Astrocyte (in vitro differentiated cells and primary cell): ENCODE measurements at regions not wholly inside any gene's neighbourhood (a gene's known extent, or its start where the extent isn't known, plus 50 kb on each side); places are given as distances from the start of the nearest gene placed in this dataset.

ENCODE experiments used
- DNase-seq: peaks from one replicate; pipeline ENCODE4 v3.0.0-alpha.2; 2010; ENCODE audit warnings: low read depth
- FAIRE-seq: peaks from 2 replicates; lab custom pipeline; 2011; peaks lifted over from hg19 to GRCh38; lab: Jason Lieb, UNC
- H2AFZ ChIP-seq: 2 replicates; pipeline ENCODE4 v1.6.0; 2012; ENCODE audit warnings: low read depth, low read length, inconsistent platforms
- H3K27ac ChIP-seq: 2 replicates; pipeline ENCODE4 v1.5.1; 2011; ENCODE audit warnings: low read depth, low read length, inconsistent platforms
- H3K27me3 ChIP-seq: 2 replicates; pipeline ENCODE4 v1.6.0; 2011; ENCODE audit warnings: low read length, inconsistent platforms; ENCODE audit not compliant: insufficient read depth
- H3K36me3 ChIP-seq: 2 replicates; pipeline ENCODE4 v1.5.1; 2011; ENCODE audit warnings: low read length, inconsistent platforms; ENCODE audit not compliant: insufficient read depth
- H3K4me1 ChIP-seq: 2 replicates; pipeline ENCODE4 v1.5.1; 2011; ENCODE audit warnings: low read length, inconsistent platforms; ENCODE audit not compliant: insufficient read depth
- H3K4me2 ChIP-seq: 2 replicates; pipeline ENCODE4 v1.6.0; 2012; ENCODE audit warnings: low read length, inconsistent platforms
- H3K4me3 ChIP-seq: 2 replicates; pipeline ENCODE4 v1.5.1; 2011; ENCODE audit warnings: low read depth, mild to moderate bottlenecking, low read length, inconsistent platforms; ENCODE audit not compliant: insufficient read depth
- H3K79me2 ChIP-seq: 2 replicates; pipeline ENCODE4 v1.6.0; 2012; ENCODE audit warnings: mild to moderate bottlenecking, low read length, inconsistent platforms; ENCODE audit not compliant: insufficient read depth
- H3K9ac ChIP-seq: 2 replicates; pipeline ENCODE4 v1.6.0; 2012; ENCODE audit warnings: mild to moderate bottlenecking, low read length, inconsistent platforms
- H3K9me3 ChIP-seq: 2 replicates; pipeline ENCODE4 v1.5.1; 2012; ENCODE audit warnings: low read depth, mild to moderate bottlenecking, low read length, inconsistent platforms; ENCODE audit not compliant: insufficient read depth
- H4K20me1 ChIP-seq: 2 replicates; pipeline ENCODE4 v1.6.0; 2012; ENCODE audit warnings: low read length, inconsistent platforms; ENCODE audit not compliant: insufficient read depth
- H3K27ac Mint-ChIP-seq: one replicate; pipeline ENCODE4 v1.8.0; 2021; ENCODE audit warnings: mild to moderate bottlenecking, mixed read lengths; ENCODE audit not compliant: unreplicated experiment
- H3K27me3 Mint-ChIP-seq: one replicate; pipeline ENCODE4 v1.8.0; 2021; ENCODE audit warnings: low read depth, mixed read lengths; ENCODE audit not compliant: unreplicated experiment
- H3K36me3 Mint-ChIP-seq: one replicate; pipeline ENCODE4 v1.8.0; 2021; ENCODE audit warnings: low read depth, mixed read lengths; ENCODE audit not compliant: unreplicated experiment
- H3K4me1 Mint-ChIP-seq: one replicate; pipeline ENCODE4 v1.8.0; 2021; ENCODE audit warnings: low read depth, mixed read lengths; ENCODE audit not compliant: unreplicated experiment
- H3K4me3 Mint-ChIP-seq: one replicate; pipeline ENCODE4 v1.8.0; 2021; ENCODE audit warnings: mild to moderate bottlenecking, moderate library complexity, mixed read lengths; ENCODE audit not compliant: unreplicated experiment
- H3K9me3 Mint-ChIP-seq: one replicate; pipeline ENCODE4 v1.8.0; 2021; ENCODE audit warnings: mild to moderate bottlenecking, mixed read lengths; ENCODE audit not compliant: unreplicated experiment
- EZH2 ChIP-seq: IDR thresholded peaks from 2 replicates; pipeline ENCODE4 v1.6.1; 2012; ENCODE audit warnings: mild to moderate bottlenecking, low read length, inconsistent platforms; ENCODE audit not compliant: insufficient read depth
- TF ChIP-seq, protein P1 (sequence below): IDR thresholded peaks from 2 replicates; pipeline ENCODE4 v1.5.1; 2011; ENCODE audit warnings: low read depth, mild to moderate bottlenecking, inconsistent platforms, low read length, moderate library complexity; ENCODE audit not compliant: insufficient read depth

DNA sequence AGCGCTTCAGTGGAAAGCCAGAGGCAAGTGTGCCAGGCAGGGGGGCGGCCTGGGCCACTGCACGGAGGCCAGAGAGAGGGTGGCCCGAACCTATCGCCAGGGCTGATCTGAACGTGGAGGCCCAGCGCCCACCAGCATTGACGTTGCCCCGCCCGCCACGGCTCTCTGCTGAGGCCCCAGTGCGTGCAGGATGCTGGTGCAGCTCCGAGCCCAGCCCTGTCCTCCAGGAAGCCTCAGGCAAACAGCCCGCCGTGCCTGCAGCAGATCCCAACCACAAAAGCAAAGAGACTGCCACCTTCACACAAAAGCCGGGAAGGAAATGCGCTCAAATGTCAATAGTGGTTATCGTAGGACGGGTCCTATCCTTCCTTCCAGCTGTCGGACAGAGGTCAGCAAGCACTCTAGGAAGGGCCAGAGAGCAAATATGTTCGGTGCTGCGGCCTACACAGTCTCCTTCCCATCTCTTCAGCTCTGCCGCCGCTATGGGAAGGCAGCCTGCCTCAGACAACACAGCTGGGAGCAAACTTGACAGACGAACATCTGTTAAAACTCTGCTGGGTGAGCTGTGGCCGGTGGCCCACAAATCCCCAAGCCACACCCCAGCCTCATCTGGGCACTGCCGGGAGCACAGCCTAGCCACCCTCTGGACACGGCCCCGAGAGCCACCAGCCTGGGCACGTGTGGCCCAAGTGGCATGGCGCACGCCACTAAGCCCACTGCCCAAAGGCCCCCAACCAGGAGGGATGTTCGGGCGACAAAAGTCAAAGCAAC, 146.2 kb downstream of the CRYBB2 start:
- Histone ChIP-seq H3K27ac (no peak overlapping the region), H3K4me3 (no peak overlapping the region), H3K4me1 (peaks cover 8% of the 10 kb centered on the region), H2AFZ (no peak overlapping the region), H3K9ac (no peak overlapping the region), H3K36me3 (no peaks in the 10 kb centered on the region), H3K9me3 (no peaks in the 10 kb centered on the region), H3K4me2 (no peak overlapping the region), H3K27me3 (no peaks in the 10 kb centered on the region), H3K79me2 (peaks cover 4% of the 10 kb centered on the region), H4K20me1 (peaks cover 44% of the 10 kb centered on the region)
- H3K36me3 Mint-ChIP-seq = peaks cover 17% of the 10 kb centered on the region
- no peaks in the 10 kb centered on the region for H3K27me3 Mint-ChIP-seq
- peaks cover 4% of the 10 kb centered on the region for H3K4me1 Mint-ChIP-seq
- DNase-seq = no peak
- no peak overlapping the region for H3K27ac Mint-ChIP-seq
- FAIRE-seq = no peak
- peaks cover 2% of the 10 kb centered on the region for H3K9me3 Mint-ChIP-seq
- no peak for TF ChIP-seq EZH2
- TF ChIP-seq, protein P1, sequence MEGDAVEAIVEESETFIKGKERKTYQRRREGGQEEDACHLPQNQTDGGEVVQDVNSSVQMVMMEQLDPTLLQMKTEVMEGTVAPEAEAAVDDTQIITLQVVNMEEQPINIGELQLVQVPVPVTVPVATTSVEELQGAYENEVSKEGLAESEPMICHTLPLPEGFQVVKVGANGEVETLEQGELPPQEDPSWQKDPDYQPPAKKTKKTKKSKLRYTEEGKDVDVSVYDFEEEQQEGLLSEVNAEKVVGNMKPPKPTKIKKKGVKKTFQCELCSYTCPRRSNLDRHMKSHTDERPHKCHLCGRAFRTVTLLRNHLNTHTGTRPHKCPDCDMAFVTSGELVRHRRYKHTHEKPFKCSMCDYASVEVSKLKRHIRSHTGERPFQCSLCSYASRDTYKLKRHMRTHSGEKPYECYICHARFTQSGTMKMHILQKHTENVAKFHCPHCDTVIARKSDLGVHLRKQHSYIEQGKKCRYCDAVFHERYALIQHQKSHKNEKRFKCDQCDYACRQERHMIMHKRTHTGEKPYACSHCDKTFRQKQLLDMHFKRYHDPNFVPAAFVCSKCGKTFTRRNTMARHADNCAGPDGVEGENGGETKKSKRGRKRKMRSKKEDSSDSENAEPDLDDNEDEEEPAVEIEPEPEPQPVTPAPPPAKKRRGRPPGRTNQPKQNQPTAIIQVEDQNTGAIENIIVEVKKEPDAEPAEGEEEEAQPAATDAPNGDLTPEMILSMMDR = no peak
- no peak overlapping the region for H3K4me3 Mint-ChIP-seq

- Histone ChIP-seq H3K27me3 (no peaks in the 10 kb centered on the region), H3K4me3 (no peak overlapping the region), H3K9me3 (no peaks in the 10 kb centered on the region), H3K36me3 (no peaks in the 10 kb centered on the region), H3K9ac (no peak overlapping the region), H3K79me2 (peaks cover 4% of the 10 kb centered on the region), H3K4me2 (no peak overlapping the region), H4K20me1 (peaks cover 38% of the 10 kb centered on the region), H2AFZ (no peak overlapping the region), H3K4me1 (peaks cover 8% of the 10 kb centered on the region), H3K27ac (no peak overlapping the region)
- Mint-ChIP-seq H3K4me1 (peaks cover 4% of the 10 kb centered on the region), H3K36me3 (peaks cover 21% of the 10 kb centered on the region), H3K4me3 (no peak overlapping the region), H3K27me3 (no peaks in the 10 kb centered on the region), H3K27ac (no peak overlapping the region), H3K9me3 (peaks cover 2% of the 10 kb centered on the region)
- DNase-seq = no peak
- TF ChIP-seq EZH2 = no peak
- TF ChIP-seq, protein P1 = no peak
- FAIRE-seq = no peak
Observed at GRCh38 chr22:25366408-25366807, 147.0 kb downstream of the CRYBB2 start.

DNA sequence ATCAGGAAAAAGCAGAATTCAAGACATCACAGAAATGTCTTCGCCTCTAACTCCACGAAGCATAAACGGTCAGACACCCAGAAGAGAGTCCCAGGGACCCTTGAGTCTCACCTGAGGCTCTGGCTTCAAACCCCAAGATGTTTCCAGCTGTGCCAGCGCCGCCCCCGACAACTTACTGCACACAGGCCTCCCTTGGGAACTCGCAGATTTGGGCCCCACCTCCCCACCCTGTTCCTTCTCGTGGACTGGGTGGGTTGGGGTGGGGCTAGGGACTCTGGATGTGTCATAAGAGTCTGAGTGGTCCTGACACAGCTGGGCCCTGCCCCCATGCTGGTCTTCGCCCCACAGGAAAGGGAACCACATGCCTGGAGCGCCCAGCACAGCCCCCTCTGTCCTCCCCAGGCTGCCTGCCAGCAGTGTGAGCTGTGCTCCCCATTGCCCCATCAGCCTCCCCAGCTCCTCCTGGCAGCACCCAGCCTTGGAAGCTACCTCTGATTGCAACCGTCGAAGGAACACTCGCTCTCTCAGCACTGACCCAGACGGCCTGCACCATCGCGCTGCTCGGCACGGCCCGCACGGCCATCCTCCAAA, 147.5 kb downstream of the CRYBB2 start:
- peaks cover 2% of the 10 kb centered on the region for H3K9me3 Mint-ChIP-seq
- Histone ChIP-seq H3K9ac (no peak overlapping the region), H3K27me3 (no peaks in the 10 kb centered on the region), H3K4me1 (peaks cover 8% of the 10 kb centered on the region), H3K36me3 (no peaks in the 10 kb centered on the region), H3K9me3 (no peaks in the 10 kb centered on the region), H3K27ac (no peak overlapping the region), H2AFZ (no peak overlapping the region), H3K4me3 (no peak overlapping the region), H4K20me1 (peaks cover 33% of the 10 kb centered on the region), H3K4me2 (no peak overlapping the region), H3K79me2 (peaks cover 4% of the 10 kb centered on the region)
- TF ChIP-seq, protein P1 = no peak
- no peak for TF ChIP-seq EZH2
- no peak overlapping the region for H3K4me3 Mint-ChIP-seq
- H3K4me1 Mint-ChIP-seq = peaks cover 4% of the 10 kb centered on the region
- no peaks in the 10 kb centered on the region for H3K27me3 Mint-ChIP-seq
- no peak for DNase-seq
- H3K27ac Mint-ChIP-seq = no peak overlapping the region
- peaks cover 23% of the 10 kb centered on the region for H3K36me3 Mint-ChIP-seq
- no peak for FAIRE-seq
